ENCODE measurements at regions not wholly inside any gene's neighbourhood (a gene's known extent, or its start where the extent isn't known, plus 50 kb on each side); places are given as distances from the start of the nearest gene placed in this dataset.
"Not testable (repeated sequence)": the region's sequence is repeated elsewhere in the genome, so short reads cannot be mapped to it uniquely, and the experiment has no call there.

DNA sequence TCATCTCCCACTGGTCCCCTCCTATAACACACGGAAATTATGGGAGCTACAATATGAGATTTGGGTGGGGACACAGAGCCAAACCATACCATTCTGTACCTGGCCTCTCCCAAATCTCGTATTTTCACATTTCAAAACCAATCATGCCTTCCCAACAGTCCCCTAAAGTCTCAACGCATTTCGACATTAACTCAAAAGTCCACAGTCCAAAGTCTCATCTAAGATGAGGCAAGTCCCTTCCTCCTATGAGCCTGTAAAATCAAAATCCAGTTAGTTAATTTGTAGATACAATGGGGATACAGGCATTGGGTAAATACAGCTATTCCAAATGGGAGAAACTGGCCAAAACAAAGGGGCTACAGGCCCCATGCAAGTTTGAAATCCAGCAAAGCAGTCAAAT, 441.9 kb downstream of the SH2D1A start:
- TF ChIP-seq RXRA (IDR thresholded peaks at IDR 0.05); CTCF (IDR thresholded peaks at IDR 0.05; ENCODE audit: low read depth, low read length, missing input control); RAD21 (IDR thresholded peaks at IDR 0.05): not testable (repeated sequence)
- TF ChIP-seq, protein P1, sequence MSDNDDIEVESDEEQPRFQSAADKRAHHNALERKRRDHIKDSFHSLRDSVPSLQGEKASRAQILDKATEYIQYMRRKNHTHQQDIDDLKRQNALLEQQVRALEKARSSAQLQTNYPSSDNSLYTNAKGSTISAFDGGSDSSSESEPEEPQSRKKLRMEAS (IDR thresholded peaks at IDR 0.05) = not testable (repeated sequence)
- TF ChIP-seq, protein P2, sequence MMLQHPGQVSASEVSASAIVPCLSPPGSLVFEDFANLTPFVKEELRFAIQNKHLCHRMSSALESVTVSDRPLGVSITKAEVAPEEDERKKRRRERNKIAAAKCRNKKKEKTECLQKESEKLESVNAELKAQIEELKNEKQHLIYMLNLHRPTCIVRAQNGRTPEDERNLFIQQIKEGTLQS (IDR thresholded peaks at IDR 0.05) = not testable (repeated sequence)
